ENCODE measurements at regions not wholly inside any gene's neighbourhood (a gene's known extent, or its start where the extent isn't known, plus 50 kb on each side); places are given as distances from the start of the nearest gene placed in this dataset.

- Histone ChIP-seq H3K79me2 (ENCODE audit: control insufficient read depth, insufficient read depth, low read length) (no peaks in the 10 kb centered on the region), H3K36me3 (ENCODE audit: control insufficient read depth in 2 of 2, insufficient read depth in 2 of 2, low read length in 1 of 2) (no peaks in the 10 kb centered on the region), H3K27me3 (replicated peaks in 1 of 2; ENCODE audit: control insufficient read depth in 2 of 2, insufficient read depth in 2 of 2, low read length in 1 of 2) (no peaks in the 10 kb centered on the region; a peak in 1 of 4 replicates), H3K4me1 (ENCODE audit: control insufficient read depth, insufficient read depth, low read length) (no peaks in the 10 kb centered on the region), H3K9me3 (replicated peaks; ENCODE audit: control insufficient read depth, insufficient read depth, low read length) (no peaks in the 10 kb centered on the region), H2AFZ (ENCODE audit: control insufficient read depth, low read depth, low read length) (no peak overlapping the region), H3K4me2 (ENCODE audit: control insufficient read depth, insufficient read depth) (no peak overlapping the region), H3K27ac (ENCODE audit: control insufficient read depth, insufficient read depth) (no peak overlapping the region), H4K20me1 (ENCODE audit: control insufficient read depth, insufficient read depth) (no peaks in the 10 kb centered on the region), H3K9ac (ENCODE audit: control insufficient read depth, insufficient read depth, low read length) (no peak overlapping the region), H3K4me3 (no peak overlapping the region)
- RAD21 ChIA-PET (ENCODE audit: unreplicated experiment) = no interaction called here
- ATAC-seq (no peak), FAIRE-seq (no peak), DNase-seq (ENCODE audit: low read depth, low spot score) (no peak)
- CTCF ChIA-PET = no interaction called here
- in situ Hi-C loops (cut with MboI) = no loop called here
- TF ChIP-seq SREBF1 (IDR thresholded peaks at IDR 0.05; ENCODE audit: low read length) (no peak), TAF1 (IDR thresholded peaks at IDR 0.05; ENCODE audit: borderline replicate concordance, low read depth, low read length) (no peak), PAX8 (IDR thresholded peaks at IDR 0.05) (no peak), CREB1 (IDR thresholded peaks at IDR 0.05; ENCODE audit: low read depth) (no peak), RCOR1 (conservative IDR thresholded peaks at IDR 0.05; ENCODE audit: low read depth, low read length) (no peak), SMC3 (IDR thresholded peaks at IDR 0.05; ENCODE audit: borderline replicate concordance, low read length) (no peak), EZH2 (IDR thresholded peaks at IDR 0.05; ENCODE audit: borderline replicate concordance, control insufficient read depth, low read depth, low read length) (no peak), PRDM15 (CRISPR knock-in tag; IDR thresholded peaks at IDR 0.05) (no peak), CBX3 (IDR thresholded peaks at IDR 0.05; ENCODE audit: borderline replicate concordance, low read depth) (no peak), E2F4 (IDR thresholded peaks at IDR 0.05; ENCODE audit: low read depth, low read length) (no peak)
- BruUV-seq (replicated peaks) = no TSS peak
- WGBS (ENCODE audit: insufficient coverage, insufficient replicate concordance, low lambda C conversion rate, missing lambda C conversion rate) = 0% methylated on average over 1 of the region's 1 CpG
- SMC1A ChIA-PET (ENCODE audit: uncharacterized antibody, unreplicated experiment) = no interaction called here
- POLR2A ChIA-PET = no interaction called here
- intact Hi-C loops (cut with micrococcal nuclease; ENCODE audit: unreplicated experiment) = no loop called here
These were observed 112.6 kb upstream of the PKN2 start for GRCh38 chr1:88571506-88571905.

All from GM12878 (cell line).